ENCODE measurements at regions not wholly inside any gene's neighbourhood (a gene's known extent, or its start where the extent isn't known, plus 50 kb on each side); places are given as distances from the start of the nearest gene placed in this dataset.

DNA sequence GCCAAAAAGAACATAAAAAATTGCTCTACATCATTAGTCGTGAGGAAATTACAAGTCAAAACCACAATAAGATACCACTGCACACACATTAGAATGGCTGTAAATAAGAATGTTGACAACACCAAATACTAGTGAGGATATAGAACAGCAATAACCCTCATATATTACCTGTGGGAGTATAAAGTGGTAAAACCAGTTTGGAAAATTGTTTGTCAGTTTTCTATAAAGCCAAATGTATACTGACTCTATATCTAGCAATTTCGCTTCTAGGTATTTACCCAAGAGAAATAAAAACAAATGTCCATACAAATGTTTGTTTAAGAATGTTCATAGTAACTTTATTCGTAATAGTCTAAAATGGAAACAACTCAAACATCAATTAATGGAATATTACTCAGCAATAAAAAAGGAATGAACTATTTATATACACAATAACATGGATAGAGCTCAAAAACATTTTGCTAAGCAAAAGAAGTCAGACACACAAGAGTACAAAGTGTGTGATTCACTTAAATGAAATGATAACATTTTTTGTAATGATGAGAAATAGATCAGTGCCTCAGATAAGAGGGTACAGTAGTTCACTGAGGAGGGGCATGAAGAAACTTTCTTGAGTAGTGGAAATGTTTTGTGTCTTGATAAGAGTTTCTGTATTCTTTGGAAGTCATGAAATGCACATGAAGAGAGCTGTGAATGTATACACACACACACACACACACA, 219.6 kb upstream of the ZNF462 start:
- DNase-seq (ENCODE audit: low read depth), result no peak
- TF ChIP-seq, protein P1, sequence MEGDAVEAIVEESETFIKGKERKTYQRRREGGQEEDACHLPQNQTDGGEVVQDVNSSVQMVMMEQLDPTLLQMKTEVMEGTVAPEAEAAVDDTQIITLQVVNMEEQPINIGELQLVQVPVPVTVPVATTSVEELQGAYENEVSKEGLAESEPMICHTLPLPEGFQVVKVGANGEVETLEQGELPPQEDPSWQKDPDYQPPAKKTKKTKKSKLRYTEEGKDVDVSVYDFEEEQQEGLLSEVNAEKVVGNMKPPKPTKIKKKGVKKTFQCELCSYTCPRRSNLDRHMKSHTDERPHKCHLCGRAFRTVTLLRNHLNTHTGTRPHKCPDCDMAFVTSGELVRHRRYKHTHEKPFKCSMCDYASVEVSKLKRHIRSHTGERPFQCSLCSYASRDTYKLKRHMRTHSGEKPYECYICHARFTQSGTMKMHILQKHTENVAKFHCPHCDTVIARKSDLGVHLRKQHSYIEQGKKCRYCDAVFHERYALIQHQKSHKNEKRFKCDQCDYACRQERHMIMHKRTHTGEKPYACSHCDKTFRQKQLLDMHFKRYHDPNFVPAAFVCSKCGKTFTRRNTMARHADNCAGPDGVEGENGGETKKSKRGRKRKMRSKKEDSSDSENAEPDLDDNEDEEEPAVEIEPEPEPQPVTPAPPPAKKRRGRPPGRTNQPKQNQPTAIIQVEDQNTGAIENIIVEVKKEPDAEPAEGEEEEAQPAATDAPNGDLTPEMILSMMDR (IDR thresholded peaks at IDR 0.05; ENCODE audit: low read depth, low read length, missing control alignments), result no peak
- no peak overlapping the region for H3K4me3 ChIP-seq (ENCODE audit: low read depth, low read length)

DNA sequence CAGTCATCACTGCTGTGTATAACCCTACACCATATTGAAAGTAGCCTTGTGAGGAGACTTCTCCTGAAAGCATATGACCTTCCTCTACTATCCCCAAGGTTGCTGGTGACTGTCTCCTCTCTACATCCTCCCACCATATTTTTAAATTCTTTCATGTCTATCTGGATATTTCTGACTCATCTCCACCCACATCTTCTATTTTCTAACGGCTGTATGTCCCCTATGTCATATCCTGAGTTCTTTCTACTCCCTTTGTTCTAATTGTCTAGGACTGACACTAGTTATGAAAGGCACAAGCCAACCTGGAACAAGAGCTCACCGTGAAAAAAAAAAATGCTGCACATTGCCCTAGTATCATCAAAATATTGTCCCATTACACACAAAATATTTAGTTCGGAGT, 218.3 kb upstream of the ZNF462 start:
- no peak for DNase-seq (ENCODE audit: low read depth)
- no peak overlapping the region for H3K4me3 ChIP-seq (ENCODE audit: low read depth, low read length)
- TF ChIP-seq, protein P1 (IDR thresholded peaks at IDR 0.05; ENCODE audit: low read depth, low read length, missing control alignments), result no peak

DNA sequence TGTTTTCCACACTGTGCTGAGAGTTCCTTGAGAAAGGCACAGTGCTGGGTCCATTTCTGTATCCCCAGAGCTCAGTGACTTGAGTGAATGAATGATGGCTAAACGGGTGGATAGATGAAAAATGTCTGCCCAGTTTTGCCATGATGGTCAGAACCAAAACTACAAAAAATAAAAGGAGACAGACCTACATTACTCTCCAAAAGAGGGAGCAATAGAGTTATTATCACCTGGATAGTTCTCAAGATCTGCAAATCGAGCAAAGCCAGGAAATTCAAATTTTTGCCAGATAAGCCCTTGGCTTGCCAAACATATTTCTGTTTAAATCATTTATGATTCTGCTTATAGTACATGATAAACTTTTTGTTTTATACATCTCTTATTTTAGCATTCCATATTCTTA, 214.2 kb upstream of the ZNF462 start:
- TF ChIP-seq, protein P1 (IDR thresholded peaks at IDR 0.05; ENCODE audit: low read depth, low read length, missing control alignments), result no peak
- H3K4me3 ChIP-seq (ENCODE audit: low read depth, low read length), result no peak overlapping the region
- no peak for DNase-seq (ENCODE audit: low read depth)

DNA sequence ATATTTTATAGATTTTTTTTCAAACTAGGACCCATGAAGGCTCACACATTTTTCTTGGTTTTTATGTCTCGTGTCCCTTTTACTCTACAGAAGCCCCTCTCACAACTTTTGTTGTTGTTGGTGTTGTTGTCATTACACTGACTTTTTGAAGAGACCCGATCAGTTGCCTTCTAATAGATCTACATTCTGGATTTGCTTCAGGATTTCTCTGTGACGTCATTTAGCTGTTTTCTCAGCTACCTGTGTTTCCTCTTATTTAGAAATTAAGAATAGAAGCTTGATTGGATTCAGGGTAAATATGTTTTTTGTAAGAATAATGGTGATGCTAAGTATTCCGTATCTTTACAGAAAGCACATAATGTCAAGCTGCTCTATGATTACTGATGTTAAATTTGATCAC, 213.3 kb upstream of the ZNF462 start:
- no peak for DNase-seq (ENCODE audit: low read depth)
- no peak overlapping the region for H3K4me3 ChIP-seq (ENCODE audit: low read depth, low read length)
- TF ChIP-seq, protein P1 (IDR thresholded peaks at IDR 0.05; ENCODE audit: low read depth, low read length, missing control alignments), result no peak

DNA sequence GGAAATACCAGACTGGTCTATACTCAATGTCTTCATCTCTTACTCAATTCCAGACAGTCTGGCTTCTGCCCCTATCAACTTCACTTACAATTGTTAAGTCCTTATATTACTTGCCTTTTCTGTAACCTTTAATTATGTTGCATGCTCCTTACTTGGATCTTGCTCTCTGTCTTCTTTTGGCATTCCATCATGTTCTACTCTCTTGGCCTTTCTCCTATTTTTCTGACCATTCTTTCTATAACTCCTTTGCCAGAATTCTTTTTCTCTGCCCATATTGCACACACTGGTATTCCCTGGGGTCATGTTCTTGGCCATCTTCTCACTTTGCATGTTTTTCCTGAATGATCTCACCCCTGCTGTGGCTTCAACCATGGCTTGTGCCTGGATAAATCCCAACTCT, 209.8 kb upstream of the ZNF462 start:
- DNase-seq (ENCODE audit: low read depth), result no peak
- TF ChIP-seq, protein P1 (IDR thresholded peaks at IDR 0.05; ENCODE audit: low read depth, low read length, missing control alignments), result no peak
- H3K4me3 ChIP-seq (ENCODE audit: low read depth, low read length), result no peak overlapping the region

DNA sequence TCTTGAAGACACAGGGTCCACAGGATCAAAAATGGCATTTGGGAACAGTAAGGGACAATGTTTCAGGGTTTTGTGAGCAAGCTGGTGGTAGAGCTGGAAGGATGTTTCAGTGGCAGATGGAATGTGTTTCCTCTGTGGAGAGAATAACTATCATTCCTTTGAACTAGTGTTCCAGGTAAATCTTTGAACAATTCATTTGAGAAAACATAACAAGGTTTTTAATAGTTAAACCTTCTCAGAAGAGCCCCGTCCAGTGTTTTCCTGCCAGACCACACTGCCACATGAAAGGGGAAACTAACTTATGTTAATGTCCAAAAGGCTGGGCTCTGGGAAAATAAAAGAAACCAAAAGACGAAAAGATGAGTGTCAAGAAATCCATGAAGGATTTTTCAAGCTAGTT, 207.0 kb upstream of the ZNF462 start:
- no peak overlapping the region for H3K4me3 ChIP-seq (ENCODE audit: low read depth, low read length)
- TF ChIP-seq, protein P1 (IDR thresholded peaks at IDR 0.05; ENCODE audit: low read depth, low read length, missing control alignments), result no peak
- no peak for DNase-seq (ENCODE audit: low read depth)

DNA sequence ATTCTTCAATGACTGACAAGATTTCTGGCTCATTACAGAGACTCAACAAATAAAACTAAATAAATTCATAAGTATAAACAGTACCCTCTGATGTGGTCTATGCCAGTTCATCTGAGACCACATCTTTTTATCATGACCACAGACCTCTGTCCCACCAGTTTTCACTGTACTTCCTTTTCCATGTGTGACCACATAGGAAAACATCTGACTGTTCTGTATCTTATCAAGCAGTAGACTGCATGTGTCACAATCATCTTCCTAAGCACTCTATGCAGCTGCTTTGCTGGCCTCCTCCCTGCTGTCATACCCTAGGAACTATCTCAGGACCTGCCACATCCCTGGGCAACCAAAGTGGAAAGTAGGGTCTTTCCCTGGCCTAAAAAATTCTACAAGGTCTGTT, 205.0 kb upstream of the ZNF462 start:
- H3K4me3 ChIP-seq (ENCODE audit: low read depth, low read length), result no peak overlapping the region
- DNase-seq (ENCODE audit: low read depth), result no peak
- TF ChIP-seq, protein P1 (IDR thresholded peaks at IDR 0.05; ENCODE audit: low read depth, low read length, missing control alignments), result no peak

Measured in GM12864 (cell line).